ENCODE measurements at regions not wholly inside any gene's neighbourhood (a gene's known extent, or its start where the extent isn't known, plus 50 kb on each side); places are given as distances from the start of the nearest gene placed in this dataset.

GRCh38 chrX:10023821-10024220 is 56.7 kb downstream of the CLDN34 start:
- ATAC-seq (ENCODE audit: insufficient read depth, low FRiP score) = no peak
- Histone ChIP-seq H3K4me3 (no peak overlapping the region), H3K27me3 (ENCODE audit: control insufficient read depth in 3 of 3, insufficient read depth in 3 of 3, low read length in 2 of 3) (peaks cover 0 to 15% (median 9%) of the 10 kb centered on the region in 3 donors), H3K9me3 (ENCODE audit: control insufficient read depth in 4 of 4, insufficient read depth in 3 of 4, low read length in 3 of 4) (peaks cover 0 to 3% (median 0%) of the 10 kb centered on the region in 4 donors), H3K27ac (ENCODE audit: low read depth in 1 of 2, low read length in 1 of 2) (no peak overlapping the region), H3K9ac (ENCODE audit: insufficient read depth in 1 of 2, low read length in 2 of 2) (no peak overlapping the region), H3K4me1 (ENCODE audit: control insufficient read depth in 5 of 5, insufficient read depth in 5 of 5, low read length in 5 of 5) (peaks cover 0 to 26% (median 0%) of the 10 kb centered on the region in 5 donors), H3K36me3 (ENCODE audit: control insufficient read depth in 4 of 4, insufficient read depth in 4 of 4, low read length in 4 of 4) (no peaks in the 10 kb centered on the region)
- DNase-seq = no peak
- 66 to 82% methylated on average over 7 of the region's 7 CpGs for WGBS, 2 donors
- TF ChIP-seq, protein P1, sequence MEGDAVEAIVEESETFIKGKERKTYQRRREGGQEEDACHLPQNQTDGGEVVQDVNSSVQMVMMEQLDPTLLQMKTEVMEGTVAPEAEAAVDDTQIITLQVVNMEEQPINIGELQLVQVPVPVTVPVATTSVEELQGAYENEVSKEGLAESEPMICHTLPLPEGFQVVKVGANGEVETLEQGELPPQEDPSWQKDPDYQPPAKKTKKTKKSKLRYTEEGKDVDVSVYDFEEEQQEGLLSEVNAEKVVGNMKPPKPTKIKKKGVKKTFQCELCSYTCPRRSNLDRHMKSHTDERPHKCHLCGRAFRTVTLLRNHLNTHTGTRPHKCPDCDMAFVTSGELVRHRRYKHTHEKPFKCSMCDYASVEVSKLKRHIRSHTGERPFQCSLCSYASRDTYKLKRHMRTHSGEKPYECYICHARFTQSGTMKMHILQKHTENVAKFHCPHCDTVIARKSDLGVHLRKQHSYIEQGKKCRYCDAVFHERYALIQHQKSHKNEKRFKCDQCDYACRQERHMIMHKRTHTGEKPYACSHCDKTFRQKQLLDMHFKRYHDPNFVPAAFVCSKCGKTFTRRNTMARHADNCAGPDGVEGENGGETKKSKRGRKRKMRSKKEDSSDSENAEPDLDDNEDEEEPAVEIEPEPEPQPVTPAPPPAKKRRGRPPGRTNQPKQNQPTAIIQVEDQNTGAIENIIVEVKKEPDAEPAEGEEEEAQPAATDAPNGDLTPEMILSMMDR (IDR thresholded peaks at IDR 0.05; ENCODE audit: control extremely low read depth, extremely low read depth) = no peak

GRCh38 chrX:10025742-10026493 is 58.8 kb downstream of the CLDN34 start:
- H3K9ac ChIP-seq (ENCODE audit: insufficient read depth in 1 of 2, low read length in 2 of 2) = no peak overlapping the region
- H3K4me1 ChIP-seq (ENCODE audit: control insufficient read depth in 5 of 5, insufficient read depth in 5 of 5, low read length in 5 of 5) = peaks cover 0 to 18% (median 0%) of the 10 kb centered on the region in 5 donors
- H3K4me3 ChIP-seq = no peak overlapping the region
- H3K27ac ChIP-seq (ENCODE audit: low read depth in 1 of 2, low read length in 1 of 2) = no peak overlapping the region
- ATAC-seq (ENCODE audit: insufficient read depth, low FRiP score) = no peak
- H3K27me3 ChIP-seq (ENCODE audit: control insufficient read depth in 3 of 3, insufficient read depth in 3 of 3, low read length in 2 of 3) = peaks cover 0 to 12% (median 12%) of the 10 kb centered on the region in 3 donors
- WGBS, 2 donors = 77 to 93% methylated on average over 6 of the region's 6 CpGs
- peaks cover 0 to 3% (median 0%) of the 10 kb centered on the region in 4 donors for H3K9me3 ChIP-seq (ENCODE audit: control insufficient read depth in 4 of 4, insufficient read depth in 3 of 4, low read length in 3 of 4)
- TF ChIP-seq, protein P1 (IDR thresholded peaks at IDR 0.05; ENCODE audit: control extremely low read depth, extremely low read depth) = no peak
- no peaks in the 10 kb centered on the region for H3K36me3 ChIP-seq (ENCODE audit: control insufficient read depth in 4 of 4, insufficient read depth in 4 of 4, low read length in 4 of 4)
- no peak for DNase-seq

GRCh38 chrX:10028283-10029104 is 61.3 kb downstream of the CLDN34 start:
- Histone ChIP-seq H3K27me3 (ENCODE audit: control insufficient read depth in 3 of 3, insufficient read depth in 3 of 3, low read length in 2 of 3) (peaks cover 0 to 12% (median 5%) of the 10 kb centered on the region in 3 donors), H3K36me3 (ENCODE audit: control insufficient read depth in 4 of 4, insufficient read depth in 4 of 4, low read length in 4 of 4) (no peaks in the 10 kb centered on the region), H3K4me3 (no peak overlapping the region), H3K27ac (ENCODE audit: low read depth in 1 of 2, low read length in 1 of 2) (no peak overlapping the region), H3K9ac (ENCODE audit: insufficient read depth in 1 of 2, low read length in 2 of 2) (no peak overlapping the region), H3K4me1 (ENCODE audit: control insufficient read depth in 5 of 5, insufficient read depth in 5 of 5, low read length in 5 of 5) (peaks cover 0 to 15% (median 0%) of the 10 kb centered on the region in 5 donors), H3K9me3 (ENCODE audit: control insufficient read depth in 4 of 4, insufficient read depth in 3 of 4, low read length in 3 of 4) (peaks cover 0 to 3% (median 0%) of the 10 kb centered on the region in 4 donors)
- TF ChIP-seq, protein P1 (IDR thresholded peaks at IDR 0.05; ENCODE audit: control extremely low read depth, extremely low read depth) = no peak
- ATAC-seq (ENCODE audit: insufficient read depth, low FRiP score) (no peak), DNase-seq (no peak)
- 57 to 69% methylated on average over 7 of the region's 7 CpGs for WGBS, 2 donors

All from lung (tissue), 11 donors.